H1 (cell line): ENCODE measurements at regions not wholly inside any gene's neighbourhood (a gene's known extent, or its start where the extent isn't known, plus 50 kb on each side); places are given as distances from the start of the nearest gene placed in this dataset.

Experiments used
- CTCF ChIA-PET: fragments of 300-600 bp; sonication (Branson Sonifier 250); formaldehyde crosslinking; loops from one replicate; lab custom pipeline; 2021; ENCODE audit not compliant: partially characterized antibody; lab: Charles Lee
- POLR2A ChIA-PET: fragments of 300-600 bp; sonication (Branson Sonifier 250); formaldehyde crosslinking; loops from one replicate; lab custom pipeline; 2021; ENCODE audit warnings: inconsistent platforms; ENCODE audit not compliant: partially characterized antibody; lab: Charles Lee
- DNase-seq, 2 experiments: peaks; one replicate each; pipeline versions ENCODE4 v3.0.0 to v3.0.0-alpha.2; 2010 to 2022; ENCODE audit warnings: low spot score in 2 of 2, low read depth in 1 of 2, mixed read lengths in 1 of 2
- FAIRE-seq: peaks from 2 replicates; lab custom pipeline; 2011; peaks lifted over from hg19 to GRCh38; lab: Jason Lieb, UNC
- H2AFZ ChIP-seq: 2 replicates; pipeline ENCODE4 v1.8.1; 2012; ENCODE audit warnings: low read length, inconsistent platforms
- H2AK5ac ChIP-seq: 2 replicates; pipeline ENCODE4 v1.6.1; 2013; ENCODE audit warnings: low read depth, low read length
- H2BK120ac ChIP-seq: replicated peaks from 2 replicates; pipeline ENCODE3; 2013; ENCODE audit warnings: low read depth, low read length, inconsistent platforms
- H2BK12ac ChIP-seq: 2 replicates; pipeline ENCODE4 v1.6.1; 2013; ENCODE audit warnings: low read depth, low read length
- H2BK15ac ChIP-seq: 2 replicates; pipeline ENCODE4 v1.6.1; 2013; ENCODE audit warnings: low read length
- H2BK20ac ChIP-seq: 2 replicates; pipeline ENCODE4 v1.6.1; 2013; ENCODE audit warnings: low read length
- H2BK5ac ChIP-seq: 2 replicates; pipeline ENCODE4 v1.6.1; 2013; ENCODE audit warnings: low read depth, low read length
- H3K14ac ChIP-seq: 2 replicates; pipeline ENCODE4 v1.6.1; 2013; ENCODE audit warnings: inconsistent platforms; ENCODE audit not compliant: insufficient read length
- H3K18ac ChIP-seq: 2 replicates; pipeline ENCODE4 v1.6.1; 2013; ENCODE audit warnings: low read length; ENCODE audit errors: extremely low read depth
- H3K23ac ChIP-seq: 2 replicates; pipeline ENCODE4 v1.6.1; 2013; ENCODE audit warnings: inconsistent platforms; ENCODE audit not compliant: insufficient read length
- H3K23me2 ChIP-seq: 2 replicates; pipeline ENCODE4 v1.6.1; 2013; ENCODE audit warnings: low read depth, low read length
- H3K27ac ChIP-seq: 2 replicates; pipeline ENCODE4 v1.6.1; 2011; ENCODE audit warnings: low read depth, low read length, inconsistent platforms
- H3K27me3 ChIP-seq, 4 experiments: replicated peaks in 1 of 4; 1 replicate in 1 of 4; 2 replicates in 3 of 4; pipeline versions ENCODE4 v1.6.1 to v1.8.1; 2011 to 2013; ENCODE audit warnings: low read length in 3 of 4, mild to moderate bottlenecking in 3 of 4, inconsistent platforms in 2 of 4, mixed read lengths in 2 of 4, moderate library complexity in 1 of 4; ENCODE audit not compliant: control insufficient read depth in 3 of 4, insufficient read depth in 3 of 4; ENCODE audit errors: extremely low read depth in 1 of 4
- H3K36me3 ChIP-seq, 4 experiments: 2 replicates each; pipeline versions ENCODE4 v1.6.1 to v1.8.1; 2011 to 2013; ENCODE audit warnings: mild to moderate bottlenecking in 4 of 4, low read length in 3 of 4, moderate library complexity in 2 of 4, control low read depth in 1 of 4, inconsistent platforms in 1 of 4; ENCODE audit not compliant: insufficient read depth in 4 of 4, control insufficient read depth in 2 of 4
- H3K4ac ChIP-seq: replicated peaks from 2 replicates; pipeline ENCODE3; 2013; ENCODE audit warnings: low read length, low read depth, mixed read lengths, inconsistent platforms; ENCODE audit not compliant: insufficient read length
- H3K4me1 ChIP-seq, 4 experiments: replicated peaks in 1 of 4; 1 replicate in 1 of 4; 2 replicates in 3 of 4; pipeline versions ENCODE4 v1.6.1 to v1.8.1; 2011 to 2013; ENCODE audit warnings: low read length in 3 of 4, inconsistent platforms in 2 of 4, mixed read lengths in 1 of 4; ENCODE audit not compliant: insufficient read depth in 4 of 4, control insufficient read depth in 3 of 4
- H3K4me2 ChIP-seq, 2 experiments: 2 replicates each; pipeline versions ENCODE4 v1.6.1 to v1.8.1; 2011 to 2013; ENCODE audit warnings: low read depth in 2 of 2, low read length in 2 of 2, control low read depth in 1 of 2, inconsistent platforms in 1 of 2, mild to moderate bottlenecking in 1 of 2; ENCODE audit not compliant: insufficient read depth in 1 of 2
- H3K4me3 ChIP-seq, 4 experiments: fragments of 200-600, 300-600 bp in 1 of 4; sonication (generic), shearing (Covaris generic), sonication (Bioruptor Twin) in 1 of 4; 2 replicates each; pipeline versions ENCODE4 v1.5.1 to v1.8.1; 2011 to 2016; ENCODE audit warnings: low read length in 4 of 4, low read depth in 3 of 4, control low read depth in 2 of 4, inconsistent platforms in 2 of 4, mild to moderate bottlenecking in 2 of 4, mixed read lengths in 1 of 4, moderate library complexity in 1 of 4; ENCODE audit not compliant: insufficient read depth in 2 of 4; ENCODE audit errors: extremely low read depth in 1 of 4
- H3K56ac ChIP-seq: replicated peaks from 2 replicates; pipeline ENCODE3; 2013; ENCODE audit warnings: low read depth, mild to moderate bottlenecking, mixed read lengths, low read length, inconsistent platforms; ENCODE audit not compliant: insufficient read length
- H3K79me1 ChIP-seq: 2 replicates; pipeline ENCODE4 v1.6.1; 2013; ENCODE audit warnings: low read depth, low read length, control low read depth
- H3K79me2 ChIP-seq, 2 experiments: 2 replicates each; pipeline versions ENCODE4 v1.6.1 to v1.8.1; 2012 to 2013; ENCODE audit warnings: low read length in 2 of 2, mild to moderate bottlenecking in 2 of 2, inconsistent platforms in 1 of 2; ENCODE audit not compliant: insufficient read depth in 2 of 2, control insufficient read depth in 1 of 2
- H3K9ac ChIP-seq, 4 experiments: replicated peaks in 1 of 4; 1 replicate in 1 of 4; 2 replicates in 3 of 4; pipeline versions ENCODE4 v1.6.1 to v1.8.1; 2011 to 2013; ENCODE audit warnings: low read depth in 3 of 4, low read length in 3 of 4, control low read depth in 2 of 4, mild to moderate bottlenecking in 2 of 4, moderate library complexity in 2 of 4, inconsistent platforms in 1 of 4; ENCODE audit errors: extremely low read depth in 1 of 4
- H3K9me3 ChIP-seq, 2 experiments: 2 replicates each; pipeline versions ENCODE4 v1.6.1 to v1.8.1; 2012 to 2013; ENCODE audit warnings: mild to moderate bottlenecking in 2 of 2, moderate library complexity in 2 of 2, control low read depth in 1 of 2, inconsistent platforms in 1 of 2, low read depth in 1 of 2, low read length in 1 of 2, mixed read lengths in 1 of 2; ENCODE audit not compliant: insufficient read depth in 2 of 2
- H4K20me1 ChIP-seq, 2 experiments: replicated peaks in 1 of 2; 2 replicates each; pipeline versions ENCODE3 to v1.8.1; 2011 to 2013; ENCODE audit warnings: inconsistent platforms in 2 of 2, low read length in 2 of 2, mild to moderate bottlenecking in 1 of 2; ENCODE audit not compliant: insufficient read depth in 2 of 2, control insufficient read depth in 1 of 2
- H4K5ac ChIP-seq: 2 replicates; pipeline ENCODE4 v1.6.1; 2013; ENCODE audit warnings: low read length, low read depth, mixed read lengths, inconsistent platforms; ENCODE audit not compliant: insufficient read length
- H4K8ac ChIP-seq: 2 replicates; pipeline ENCODE4 v1.8.0; 2013; ENCODE audit warnings: mild to moderate bottlenecking, moderate library complexity, low read length, inconsistent platforms; ENCODE audit not compliant: insufficient read depth; ENCODE audit errors: extremely low read depth
- H4K91ac ChIP-seq: replicated peaks from 2 replicates; pipeline ENCODE3; 2013; ENCODE audit warnings: low read length, mixed read lengths, inconsistent platforms; ENCODE audit not compliant: insufficient read length
- BACH1 ChIP-seq: IDR thresholded peaks from 2 replicates; pipeline ENCODE4 v1.6.1; 2012; ENCODE audit warnings: low read length, improper control_type of control experiment
- CBX5 ChIP-seq: fragments of 300-800, 300-1000 bp; sonication (generic); IDR thresholded peaks from 2 replicates; pipeline ENCODE4 v1.7.1; 2016; ENCODE audit warnings: antibody characterized with exemption, low read length, low read depth
- EGR1 ChIP-seq: IDR thresholded peaks from 2 replicates; pipeline ENCODE4 v1.6.1; 2011; ENCODE audit warnings: low read depth, low read length, borderline replicate concordance
- NRF1 ChIP-seq: IDR thresholded peaks from 2 replicates; pipeline ENCODE4 v1.6.1; 2011; ENCODE audit warnings: mild to moderate bottlenecking, low read depth, low read length, improper control_type of control experiment
- SAP30 ChIP-seq: fragments of 300-600 bp; sonication (generic); IDR thresholded peaks from 2 replicates; pipeline ENCODE4 v1.7.1; 2012; ENCODE audit warnings: low read length, moderate library complexity, mild to moderate bottlenecking, inconsistent platforms; ENCODE audit not compliant: insufficient read depth, insufficient replicate concordance
- SIN3A ChIP-seq, 2 experiments: IDR thresholded peaks in 1 of 2; conservative IDR thresholded peaks in 1 of 2; 2 replicates each; pipeline ENCODE4 v1.6.1; 2011 to 2012; ENCODE audit warnings: low read length in 2 of 2, improper control_type of control experiment in 1 of 2, low read depth in 1 of 2, mild to moderate bottlenecking in 1 of 2
- SUZ12 ChIP-seq: fragments of 200-600 bp; sonication (generic); IDR thresholded peaks from 2 replicates; pipeline ENCODE4 v1.6.1; 2012; ENCODE audit warnings: mild to moderate bottlenecking, inconsistent platforms, low read length, moderate library complexity, mixed read lengths
- YY1 ChIP-seq: IDR thresholded peaks from 2 replicates; pipeline ENCODE4 v1.6.1; 2011; ENCODE audit warnings: low read depth, mild to moderate bottlenecking, low read length
- whole genome bisulfite sequencing, 2 experiments: shearing (Covaris generic) in 1 of 2; methylation state at CpG; one replicate each; pipeline versions ENCODE4 v1.1.6 to v1.1.7; 2013 to 2015; ENCODE audit warnings: low lambda C conversion rate in 2 of 2, mixed read lengths in 2 of 2, inconsistent platforms in 1 of 2, low coverage in 1 of 2, missing lambda C conversion rate in 1 of 2; ENCODE audit not compliant: insufficient replicate concordance in 2 of 2, insufficient coverage in 1 of 2, insufficient read length in 1 of 2; ENCODE audit errors: extremely low coverage in 1 of 2, missing lambda C conversion rate in 1 of 2; 5-methylcytosine and 5-hydroxymethylcytosine counted together
- TF ChIP-seq, protein P1 (sequence below), 3 experiments: IDR thresholded peaks; 1 replicate in 2 of 3; 2 replicates in 1 of 3; pipeline versions ENCODE4 v1.5.1 to v1.6.1; 2011; ENCODE audit warnings: low read length in 3 of 3, mild to moderate bottlenecking in 3 of 3, inconsistent platforms in 2 of 3, low read depth in 1 of 3, moderate library complexity in 1 of 3; ENCODE audit not compliant: insufficient read depth in 1 of 3; ENCODE audit errors: control extremely low read depth in 1 of 3

DNA sequence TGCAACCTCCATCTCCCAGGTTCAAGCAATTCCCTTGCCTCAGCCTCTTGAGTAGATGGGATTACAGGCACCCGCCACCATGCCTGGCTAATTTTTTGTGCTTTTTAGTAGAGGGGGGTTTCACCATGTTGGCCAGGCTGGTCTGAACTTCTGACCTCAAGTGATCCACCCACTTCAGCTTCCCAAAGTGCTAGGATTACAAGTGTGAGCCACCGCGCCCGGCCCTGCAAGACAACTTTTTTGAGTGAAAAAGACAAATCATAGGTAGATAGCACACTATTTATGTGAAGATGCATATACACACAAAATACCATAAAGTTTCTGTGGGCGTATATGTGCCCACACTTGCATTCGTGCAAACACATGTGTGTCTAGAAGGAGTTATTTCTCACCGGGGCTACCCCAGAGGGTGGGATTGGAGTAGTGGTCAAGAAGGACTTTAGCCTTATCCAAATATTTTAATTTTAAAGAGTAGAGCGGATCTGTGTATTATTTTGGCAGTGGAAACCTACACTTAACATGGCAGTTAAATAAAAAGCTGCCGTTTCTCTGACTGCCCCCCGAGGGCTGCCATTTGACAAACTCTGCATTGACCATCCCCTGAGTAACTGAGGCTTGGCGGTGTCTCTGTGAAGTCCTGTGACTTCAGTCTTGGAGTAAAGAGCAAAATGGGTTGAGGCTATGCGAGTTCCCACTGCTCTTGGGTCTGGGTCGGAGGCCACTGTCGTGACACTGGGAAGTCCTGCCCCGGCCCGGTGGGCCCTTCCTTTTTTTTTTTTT, 93.4 kb upstream of the PTCH1 start:
- no peak overlapping the region for H2AFZ ChIP-seq
- H2AK5ac ChIP-seq = no peak overlapping the region
- H2BK20ac ChIP-seq = no peak overlapping the region
- no peak overlapping the region for H2BK5ac ChIP-seq
- H3K14ac ChIP-seq = no peak overlapping the region
- CTCF ChIA-PET = no interaction called here
- no peak overlapping the region for H2BK15ac ChIP-seq
- TF ChIP-seq, protein P1, sequence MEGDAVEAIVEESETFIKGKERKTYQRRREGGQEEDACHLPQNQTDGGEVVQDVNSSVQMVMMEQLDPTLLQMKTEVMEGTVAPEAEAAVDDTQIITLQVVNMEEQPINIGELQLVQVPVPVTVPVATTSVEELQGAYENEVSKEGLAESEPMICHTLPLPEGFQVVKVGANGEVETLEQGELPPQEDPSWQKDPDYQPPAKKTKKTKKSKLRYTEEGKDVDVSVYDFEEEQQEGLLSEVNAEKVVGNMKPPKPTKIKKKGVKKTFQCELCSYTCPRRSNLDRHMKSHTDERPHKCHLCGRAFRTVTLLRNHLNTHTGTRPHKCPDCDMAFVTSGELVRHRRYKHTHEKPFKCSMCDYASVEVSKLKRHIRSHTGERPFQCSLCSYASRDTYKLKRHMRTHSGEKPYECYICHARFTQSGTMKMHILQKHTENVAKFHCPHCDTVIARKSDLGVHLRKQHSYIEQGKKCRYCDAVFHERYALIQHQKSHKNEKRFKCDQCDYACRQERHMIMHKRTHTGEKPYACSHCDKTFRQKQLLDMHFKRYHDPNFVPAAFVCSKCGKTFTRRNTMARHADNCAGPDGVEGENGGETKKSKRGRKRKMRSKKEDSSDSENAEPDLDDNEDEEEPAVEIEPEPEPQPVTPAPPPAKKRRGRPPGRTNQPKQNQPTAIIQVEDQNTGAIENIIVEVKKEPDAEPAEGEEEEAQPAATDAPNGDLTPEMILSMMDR (IDR thresholded peaks at IDR 0.05; ENCODE audit: control extremely low read depth in 1 of 3, insufficient read depth in 1 of 3, low read depth in 1 of 3, low read length in 3 of 3) = no peak
- no peak for TF ChIP-seq SIN3A (conservative IDR thresholded peaks at IDR 0.05 in 1 of 2, IDR thresholded peaks at IDR 0.05 in 1 of 2; ENCODE audit: low read depth in 1 of 2, low read length in 2 of 2)
- no peak for TF ChIP-seq SAP30
- TF ChIP-seq BACH1 = no peak
- no peak for TF ChIP-seq CBX5
- no peak for TF ChIP-seq SUZ12
- no peak for TF ChIP-seq NRF1
- TF ChIP-seq EGR1 = no peak
- TF ChIP-seq YY1 = no peak
- H3K9me3 ChIP-seq = no peaks in the 10 kb centered on the region
- POLR2A ChIA-PET = no interaction called here
- no peaks in the 10 kb centered on the region for H3K27me3 ChIP-seq
- H3K4me2 ChIP-seq = no peak overlapping the region
- no peak overlapping the region for H3K27ac ChIP-seq
- no peak for FAIRE-seq
- no peaks in the 10 kb centered on the region for H4K20me1 ChIP-seq
- H4K8ac ChIP-seq = no peak overlapping the region
- H3K4me3 ChIP-seq = no peak overlapping the region
- no peak overlapping the region for H3K9ac ChIP-seq
- no peak overlapping the region for H4K5ac ChIP-seq
- no peak overlapping the region for H3K56ac ChIP-seq
- no peak overlapping the region for H4K91ac ChIP-seq
- no peak overlapping the region for H2BK12ac ChIP-seq
- H2BK120ac ChIP-seq = no peak overlapping the region
- no peaks in the 10 kb centered on the region for H3K79me2 ChIP-seq
- peaks cover 0 to 5% (median 1%) of the 10 kb centered on the region in 4 experiments; a peak in 3 of 7 replicates for H3K4me1 ChIP-seq
- WGBS, 2 experiments = 92% methylated on average over 15 of the region's 16 CpGs; no CpG with 5 or more reads in 1 of the 2 experiments
- no peak overlapping the region for H3K18ac ChIP-seq
- H3K4ac ChIP-seq = no peak overlapping the region
- H3K36me3 ChIP-seq = no peaks in the 10 kb centered on the region
- H3K23me2 ChIP-seq = 0 out of 2 replicates have a peak, but pooled peaks cover 1% of the 10 kb centered on the region
- DNase-seq = no peak
- no peaks in the 10 kb centered on the region for H3K79me1 ChIP-seq
- H3K23ac ChIP-seq = no peak overlapping the region
